ENCODE measurements at regions not wholly inside any gene's neighbourhood (a gene's known extent, or its start where the extent isn't known, plus 50 kb on each side); places are given as distances from the start of the nearest gene placed in this dataset.

GRCh38 chr5:126044931-126045565, 378.2 kb upstream of the GRAMD2B start:
- no peak overlapping the region for H3K27ac ChIP-seq (ENCODE audit: low read length)
- no peaks in the 10 kb centered on the region for H3K27me3 ChIP-seq (ENCODE audit: control insufficient read depth, insufficient read depth, low read length)
- H3K4me1 ChIP-seq (ENCODE audit: control insufficient read depth, insufficient read depth, low read length): no peaks in the 10 kb centered on the region
- no CpG with 5 or more reads among the region's 3 CpGs for WGBS (ENCODE audit: insufficient coverage, low lambda C conversion rate)
- H3K9me3 ChIP-seq (ENCODE audit: control insufficient read depth, low read depth, low read length): no peaks in the 10 kb centered on the region
- no peak overlapping the region for H3K4me3 ChIP-seq (ENCODE audit: low read length)
- no peaks in the 10 kb centered on the region for H3K36me3 ChIP-seq (ENCODE audit: control insufficient read depth, insufficient read depth, low read length)
- no peak for DNase-seq

GRCh38 chr5:126046318-126046717, 376.9 kb upstream of the GRAMD2B start:
- 80% methylated on average over 1 of the region's 6 CpGs for WGBS (ENCODE audit: insufficient coverage, low lambda C conversion rate)
- H3K9me3 ChIP-seq (ENCODE audit: control insufficient read depth, low read depth, low read length): no peaks in the 10 kb centered on the region
- H3K36me3 ChIP-seq (ENCODE audit: control insufficient read depth, insufficient read depth, low read length): no peaks in the 10 kb centered on the region
- H3K27me3 ChIP-seq (ENCODE audit: control insufficient read depth, insufficient read depth, low read length): no peaks in the 10 kb centered on the region
- H3K4me3 ChIP-seq (ENCODE audit: low read length): no peak overlapping the region
- no peaks in the 10 kb centered on the region for H3K4me1 ChIP-seq (ENCODE audit: control insufficient read depth, insufficient read depth, low read length)
- no peak for DNase-seq
- H3K27ac ChIP-seq (ENCODE audit: low read length): no peak overlapping the region

GRCh38 chr5:126046846-126047571, 376.2 kb upstream of the GRAMD2B start:
- Histone ChIP-seq H3K36me3 (ENCODE audit: control insufficient read depth, insufficient read depth, low read length) (no peaks in the 10 kb centered on the region), H3K27me3 (ENCODE audit: control insufficient read depth, insufficient read depth, low read length) (no peaks in the 10 kb centered on the region), H3K9me3 (ENCODE audit: control insufficient read depth, low read depth, low read length) (no peaks in the 10 kb centered on the region), H3K4me3 (ENCODE audit: low read length) (no peak overlapping the region), H3K27ac (ENCODE audit: low read length) (no peak overlapping the region), H3K4me1 (ENCODE audit: control insufficient read depth, insufficient read depth, low read length) (no peaks in the 10 kb centered on the region)
- DNase-seq: no peak

GRCh38 chr5:126052120-126052519, 371.1 kb upstream of the GRAMD2B start:
- DNase-seq: no peak
- no peaks in the 10 kb centered on the region for H3K27me3 ChIP-seq (ENCODE audit: control insufficient read depth, insufficient read depth, low read length)
- H3K36me3 ChIP-seq (ENCODE audit: control insufficient read depth, insufficient read depth, low read length): no peaks in the 10 kb centered on the region
- WGBS (ENCODE audit: insufficient coverage, low lambda C conversion rate): no CpG with 5 or more reads among the region's 1 CpG
- H3K9me3 ChIP-seq (ENCODE audit: control insufficient read depth, low read depth, low read length): no peaks in the 10 kb centered on the region
- H3K27ac ChIP-seq (ENCODE audit: low read length): no peak overlapping the region
- no peaks in the 10 kb centered on the region for H3K4me1 ChIP-seq (ENCODE audit: control insufficient read depth, insufficient read depth, low read length)
- H3K4me3 ChIP-seq (ENCODE audit: low read length): no peak overlapping the region

- Histone ChIP-seq H3K27me3 (ENCODE audit: control insufficient read depth, insufficient read depth, low read length) (no peaks in the 10 kb centered on the region), H3K27ac (ENCODE audit: low read length) (no peak overlapping the region), H3K9me3 (ENCODE audit: control insufficient read depth, low read depth, low read length) (no peaks in the 10 kb centered on the region), H3K4me3 (ENCODE audit: low read length) (no peak overlapping the region), H3K4me1 (ENCODE audit: control insufficient read depth, insufficient read depth, low read length) (no peaks in the 10 kb centered on the region), H3K36me3 (ENCODE audit: control insufficient read depth, insufficient read depth, low read length) (no peaks in the 10 kb centered on the region)
- no peak for DNase-seq
- no CpG with 5 or more reads among the region's 1 CpG for WGBS (ENCODE audit: insufficient coverage, low lambda C conversion rate)
Measured at GRCh38 chr5:126052791-126053190, 370.4 kb upstream of the GRAMD2B start.

- no peaks in the 10 kb centered on the region for H3K9me3 ChIP-seq (ENCODE audit: control insufficient read depth, low read depth, low read length)
- no CpG with 5 or more reads among the region's 2 CpGs for WGBS (ENCODE audit: insufficient coverage, low lambda C conversion rate)
- no peaks in the 10 kb centered on the region for H3K36me3 ChIP-seq (ENCODE audit: control insufficient read depth, insufficient read depth, low read length)
- no peak for DNase-seq
- H3K27ac ChIP-seq (ENCODE audit: low read length): no peak overlapping the region
- no peak overlapping the region for H3K4me3 ChIP-seq (ENCODE audit: low read length)
- no peaks in the 10 kb centered on the region for H3K4me1 ChIP-seq (ENCODE audit: control insufficient read depth, insufficient read depth, low read length)
- no peaks in the 10 kb centered on the region for H3K27me3 ChIP-seq (ENCODE audit: control insufficient read depth, insufficient read depth, low read length)
Measured at GRCh38 chr5:126053630-126054029, 369.6 kb upstream of the GRAMD2B start.

- peak in 1 of 2 donors; percentile 44 for DNase-seq
- Histone ChIP-seq H3K4me3 (ENCODE audit: low read length) (no peak overlapping the region), H3K9me3 (ENCODE audit: control insufficient read depth, low read depth, low read length) (no peaks in the 10 kb centered on the region), H3K4me1 (ENCODE audit: control insufficient read depth, insufficient read depth, low read length) (no peaks in the 10 kb centered on the region), H3K36me3 (ENCODE audit: control insufficient read depth, insufficient read depth, low read length) (no peaks in the 10 kb centered on the region), H3K27me3 (ENCODE audit: control insufficient read depth, insufficient read depth, low read length) (no peaks in the 10 kb centered on the region), H3K27ac (ENCODE audit: low read length) (no peak overlapping the region)
- no CpG with 5 or more reads among the region's 10 CpGs for WGBS (ENCODE audit: insufficient coverage, low lambda C conversion rate)
Measured at GRCh38 chr5:126054577-126055347, 368.4 kb upstream of the GRAMD2B start.

- DNase-seq: no peak
- no peak overlapping the region for H3K27ac ChIP-seq (ENCODE audit: low read length)
- H3K4me3 ChIP-seq (ENCODE audit: low read length): no peak overlapping the region
- H3K4me1 ChIP-seq (ENCODE audit: control insufficient read depth, insufficient read depth, low read length): no peaks in the 10 kb centered on the region
- H3K9me3 ChIP-seq (ENCODE audit: control insufficient read depth, low read depth, low read length): no peaks in the 10 kb centered on the region
- no peaks in the 10 kb centered on the region for H3K27me3 ChIP-seq (ENCODE audit: control insufficient read depth, insufficient read depth, low read length)
- 60% methylated on average over 2 of the region's 2 CpGs for WGBS (ENCODE audit: insufficient coverage, low lambda C conversion rate)
- H3K36me3 ChIP-seq (ENCODE audit: control insufficient read depth, insufficient read depth, low read length): no peaks in the 10 kb centered on the region
Measured at GRCh38 chr5:126055348-126055729, 367.9 kb upstream of the GRAMD2B start.

GRCh38 chr5:126056352-126056751, 366.9 kb upstream of the GRAMD2B start:
- Histone ChIP-seq H3K27ac (ENCODE audit: low read length) (no peak overlapping the region), H3K4me1 (ENCODE audit: control insufficient read depth, insufficient read depth, low read length) (no peaks in the 10 kb centered on the region), H3K27me3 (ENCODE audit: control insufficient read depth, insufficient read depth, low read length) (no peaks in the 10 kb centered on the region), H3K36me3 (ENCODE audit: control insufficient read depth, insufficient read depth, low read length) (no peaks in the 10 kb centered on the region), H3K9me3 (ENCODE audit: control insufficient read depth, low read depth, low read length) (no peaks in the 10 kb centered on the region), H3K4me3 (ENCODE audit: low read length) (no peak overlapping the region)
- no peak for DNase-seq
- no CpG with 5 or more reads among the region's 1 CpG for WGBS (ENCODE audit: insufficient coverage, low lambda C conversion rate)

- H3K27me3 ChIP-seq (ENCODE audit: control insufficient read depth, insufficient read depth, low read length): no peaks in the 10 kb centered on the region
- no peak for DNase-seq
- H3K27ac ChIP-seq (ENCODE audit: low read length): no peak overlapping the region
- no peaks in the 10 kb centered on the region for H3K9me3 ChIP-seq (ENCODE audit: control insufficient read depth, low read depth, low read length)
- 94% methylated on average over 2 of the region's 13 CpGs for WGBS (ENCODE audit: insufficient coverage, low lambda C conversion rate)
- H3K36me3 ChIP-seq (ENCODE audit: control insufficient read depth, insufficient read depth, low read length): no peaks in the 10 kb centered on the region
- H3K4me3 ChIP-seq (ENCODE audit: low read length): no peak overlapping the region
- H3K4me1 ChIP-seq (ENCODE audit: control insufficient read depth, insufficient read depth, low read length): no peaks in the 10 kb centered on the region
Measured at GRCh38 chr5:126056851-126057622, 366.2 kb upstream of the GRAMD2B start.
